ENCODE measurements at regions not wholly inside any gene's neighbourhood (a gene's known extent, or its start where the extent isn't known, plus 50 kb on each side); places are given as distances from the start of the nearest gene placed in this dataset.

- DNase-seq (ENCODE audit: extremely low read depth, low read depth), result no peak
- no peak for TF ChIP-seq CTCF (IDR thresholded peaks at IDR 0.05; ENCODE audit: low read depth, low read length)
Measured at GRCh38 chr3:64913515-64913914, 225.7 kb upstream of the ADAMTS9 start.

- no peak for DNase-seq (ENCODE audit: extremely low read depth, low read depth)
- no peak for TF ChIP-seq CTCF (IDR thresholded peaks at IDR 0.05; ENCODE audit: low read depth, low read length)
Measured at GRCh38 chr3:64911138-64911537, 223.3 kb upstream of the ADAMTS9 start.

GRCh38 chr3:64909757-64910467 is 222.1 kb upstream of the ADAMTS9 start:
- TF ChIP-seq CTCF (IDR thresholded peaks at IDR 0.05; ENCODE audit: low read depth, low read length), result no peak
- no peak for DNase-seq (ENCODE audit: extremely low read depth, low read depth)

- no peak for TF ChIP-seq CTCF (IDR thresholded peaks at IDR 0.05; ENCODE audit: low read depth, low read length)
- no peak for DNase-seq (ENCODE audit: extremely low read depth, low read depth)
Measured at GRCh38 chr3:64909011-64909410, 221.2 kb upstream of the ADAMTS9 start.

GRCh38 chr3:64908251-64908685 is 220.5 kb upstream of the ADAMTS9 start:
- TF ChIP-seq CTCF (IDR thresholded peaks at IDR 0.05; ENCODE audit: low read depth, low read length), result no peak
- DNase-seq (ENCODE audit: extremely low read depth, low read depth), result no peak

- no peak for TF ChIP-seq CTCF (IDR thresholded peaks at IDR 0.05; ENCODE audit: low read depth, low read length)
- DNase-seq (ENCODE audit: extremely low read depth, low read depth), result no peak
Measured at GRCh38 chr3:64905906-64906410, 218.2 kb upstream of the ADAMTS9 start.

- peak; percentile 11 for DNase-seq (ENCODE audit: extremely low read depth, low read depth)
- TF ChIP-seq CTCF (IDR thresholded peaks at IDR 0.05; ENCODE audit: low read depth, low read length), result no peak
Measured at GRCh38 chr3:64903006-64903405, 215.2 kb upstream of the ADAMTS9 start.

Measured in AG09319 (cell line).